ENCODE measurements at regions not wholly inside any gene's neighbourhood (a gene's known extent, or its start where the extent isn't known, plus 50 kb on each side); places are given as distances from the start of the nearest gene placed in this dataset.

GRCh38 chr5:98031496-98031895 lies 742.0 kb upstream of the RGMB start:
- no peak for DNase-seq (ENCODE audit: extremely low spot score, unreplicated experiment)
- Mint-ChIP-seq H3K4me3 (ENCODE audit: unreplicated experiment) (no peak overlapping the region), H3K27me3 (ENCODE audit: unreplicated experiment) (no peaks in the 10 kb centered on the region), H3K9me3 (ENCODE audit: unreplicated experiment) (peaks cover 4% of the 10 kb centered on the region), H3K4me1 (ENCODE audit: unreplicated experiment) (no peaks in the 10 kb centered on the region), H3K27ac (ENCODE audit: unreplicated experiment) (no peak overlapping the region), H3K36me3 (ENCODE audit: unreplicated experiment) (no peaks in the 10 kb centered on the region)
- no peak for TF ChIP-seq CTCF (IDR thresholded peaks at IDR 0.05)

GRCh38 chr5:98031926-98032325 lies 741.5 kb upstream of the RGMB start:
- DNase-seq (ENCODE audit: extremely low spot score, unreplicated experiment), result no peak
- Mint-ChIP-seq H3K9me3 (ENCODE audit: unreplicated experiment) (peaks cover 4% of the 10 kb centered on the region), H3K27me3 (ENCODE audit: unreplicated experiment) (no peaks in the 10 kb centered on the region), H3K27ac (ENCODE audit: unreplicated experiment) (no peak overlapping the region), H3K4me3 (ENCODE audit: unreplicated experiment) (no peak overlapping the region), H3K36me3 (ENCODE audit: unreplicated experiment) (no peaks in the 10 kb centered on the region), H3K4me1 (ENCODE audit: unreplicated experiment) (no peaks in the 10 kb centered on the region)
- no peak for TF ChIP-seq CTCF (IDR thresholded peaks at IDR 0.05)

DNA sequence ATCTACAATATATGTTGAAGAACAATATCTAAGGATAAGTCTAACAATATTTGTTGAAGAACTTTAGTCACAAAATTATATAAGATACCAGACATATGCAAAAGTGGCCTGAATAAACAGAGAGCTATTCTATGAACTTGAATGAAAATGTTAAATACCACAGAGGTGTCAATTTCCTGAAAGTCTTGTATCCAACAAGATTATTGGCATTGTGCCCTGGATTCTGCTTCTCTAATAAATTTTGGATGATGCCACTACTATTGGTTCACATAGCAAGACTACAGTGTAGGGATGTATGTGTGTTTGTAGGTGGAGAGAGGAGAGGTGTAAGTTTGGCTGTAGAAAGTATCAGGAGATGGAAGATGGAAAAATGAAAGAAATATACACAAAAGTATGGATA lies 731.8 kb upstream of the RGMB start:
- no peaks in the 10 kb centered on the region for H3K9me3 Mint-ChIP-seq (ENCODE audit: unreplicated experiment)
- H3K4me3 Mint-ChIP-seq (ENCODE audit: unreplicated experiment), result no peak overlapping the region
- no peak overlapping the region for H3K27ac Mint-ChIP-seq (ENCODE audit: unreplicated experiment)
- no peaks in the 10 kb centered on the region for H3K36me3 Mint-ChIP-seq (ENCODE audit: unreplicated experiment)
- no peak for TF ChIP-seq CTCF (IDR thresholded peaks at IDR 0.05)
- no peak for DNase-seq (ENCODE audit: extremely low spot score, unreplicated experiment)
- H3K27me3 Mint-ChIP-seq (ENCODE audit: unreplicated experiment), result no peaks in the 10 kb centered on the region
- no peaks in the 10 kb centered on the region for H3K4me1 Mint-ChIP-seq (ENCODE audit: unreplicated experiment)

- no peak for TF ChIP-seq CTCF (IDR thresholded peaks at IDR 0.05)
- Mint-ChIP-seq H3K4me1 (ENCODE audit: unreplicated experiment) (no peaks in the 10 kb centered on the region), H3K9me3 (ENCODE audit: unreplicated experiment) (no peaks in the 10 kb centered on the region), H3K27me3 (ENCODE audit: unreplicated experiment) (no peaks in the 10 kb centered on the region), H3K4me3 (ENCODE audit: unreplicated experiment) (no peak overlapping the region), H3K27ac (ENCODE audit: unreplicated experiment) (no peak overlapping the region), H3K36me3 (ENCODE audit: unreplicated experiment) (no peaks in the 10 kb centered on the region)
- no peak for DNase-seq (ENCODE audit: extremely low spot score, unreplicated experiment)
Measured at GRCh38 chr5:98042521-98042920, 730.9 kb upstream of the RGMB start.

GRCh38 chr5:98042961-98043360 lies 730.5 kb upstream of the RGMB start:
- no peaks in the 10 kb centered on the region for H3K27me3 Mint-ChIP-seq (ENCODE audit: unreplicated experiment)
- H3K4me1 Mint-ChIP-seq (ENCODE audit: unreplicated experiment), result no peaks in the 10 kb centered on the region
- no peak for DNase-seq (ENCODE audit: extremely low spot score, unreplicated experiment)
- no peak for TF ChIP-seq CTCF (IDR thresholded peaks at IDR 0.05)
- no peaks in the 10 kb centered on the region for H3K36me3 Mint-ChIP-seq (ENCODE audit: unreplicated experiment)
- H3K9me3 Mint-ChIP-seq (ENCODE audit: unreplicated experiment), result no peaks in the 10 kb centered on the region
- H3K27ac Mint-ChIP-seq (ENCODE audit: unreplicated experiment), result no peak overlapping the region
- H3K4me3 Mint-ChIP-seq (ENCODE audit: unreplicated experiment), result no peak overlapping the region

Measured in osteocyte (in vitro differentiated cells).